ENCODE measurements at regions not wholly inside any gene's neighbourhood (a gene's known extent, or its start where the extent isn't known, plus 50 kb on each side); places are given as distances from the start of the nearest gene placed in this dataset.
"Not testable (repeated sequence)": the region's sequence is repeated elsewhere in the genome, so short reads cannot be mapped to it uniquely, and the experiment has no call there.

DNA sequence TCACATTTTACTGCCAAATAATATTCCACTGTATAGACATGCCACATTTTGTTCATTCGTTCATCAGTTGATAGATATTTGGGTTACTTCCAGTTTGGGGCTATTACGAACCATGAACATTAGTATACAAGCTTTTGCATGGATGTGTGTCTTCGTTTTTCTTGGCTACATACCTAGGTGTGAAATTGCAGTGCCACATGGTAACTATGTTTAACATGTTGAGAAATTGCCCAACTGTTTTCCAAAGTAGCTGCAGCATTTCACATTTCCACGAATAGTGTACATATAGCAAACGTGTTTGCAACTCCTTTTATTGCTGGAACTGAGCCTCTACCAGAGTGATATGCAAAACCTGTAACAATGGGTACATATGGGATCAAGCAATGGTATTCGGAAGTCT, 221.5 kb downstream of the VEGFC start:
- no peak for DNase-seq (ENCODE audit: low spot score)

DNA sequence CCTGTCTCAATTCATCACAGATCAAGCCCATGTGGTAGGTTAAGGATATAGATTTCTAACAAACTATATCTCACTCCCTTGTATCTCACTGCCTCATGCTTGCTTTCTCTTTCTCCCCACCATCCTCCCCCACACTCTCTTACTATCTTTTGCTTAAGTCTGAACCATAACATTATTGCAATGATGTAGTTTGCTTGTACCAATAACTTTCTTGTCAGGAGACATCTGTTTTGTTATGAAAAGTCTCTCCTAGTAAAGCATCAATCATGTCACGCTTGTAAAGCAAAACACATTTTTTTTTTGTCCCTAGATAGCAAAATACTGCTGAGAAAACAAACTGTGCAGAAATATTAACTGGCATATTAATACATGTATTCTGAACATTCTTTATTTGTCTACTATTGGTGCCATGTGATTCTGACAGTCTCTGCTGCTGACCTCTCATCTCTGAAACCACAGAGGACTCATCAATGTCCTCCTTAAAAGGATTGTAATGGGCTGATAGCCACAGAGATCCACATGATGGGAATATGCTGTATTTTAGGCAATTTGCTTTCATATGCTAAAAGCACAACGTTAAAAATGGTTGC, 217.5 kb downstream of the VEGFC start:
- DNase-seq (ENCODE audit: low spot score) = no peak

DNA sequence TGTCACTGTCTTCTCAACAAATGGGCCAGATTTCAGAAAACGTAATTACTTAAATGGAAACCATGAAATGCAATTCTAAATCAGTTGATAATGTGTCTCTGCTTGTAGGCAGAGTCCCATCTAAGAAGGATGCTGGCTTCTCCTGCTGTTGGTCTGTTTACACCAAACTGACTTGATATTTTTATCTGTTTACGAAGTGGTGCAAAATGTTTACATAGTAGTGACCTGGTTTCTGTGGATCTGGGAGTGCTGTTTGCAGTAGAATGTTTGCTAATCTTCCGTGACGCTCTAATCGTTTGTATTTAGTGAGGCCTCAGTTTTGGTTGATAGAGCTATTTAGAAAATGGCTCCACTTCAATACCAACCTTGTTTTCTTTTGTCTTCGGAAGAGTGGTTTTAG, 213.5 kb downstream of the VEGFC start:
- DNase-seq (ENCODE audit: low spot score) = no peak

DNA sequence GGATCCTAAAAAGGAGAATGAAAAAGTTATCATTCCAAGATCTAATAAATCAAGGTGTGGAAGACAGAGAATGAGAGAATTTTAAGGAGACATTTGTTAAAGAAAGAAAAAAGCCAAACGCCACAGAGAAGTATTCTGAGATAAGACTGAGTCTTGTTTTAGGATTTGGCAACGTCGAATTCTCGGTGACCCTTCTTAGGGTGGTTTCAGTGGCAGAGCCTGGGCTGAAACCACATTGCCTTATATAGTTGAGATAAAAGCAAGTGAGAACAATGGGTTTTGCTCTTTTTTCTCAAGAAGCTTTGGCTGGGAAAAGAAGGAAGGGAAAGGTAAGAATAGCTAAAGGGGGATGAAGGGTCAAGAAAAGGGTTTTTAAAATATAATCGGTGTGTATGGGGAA, 209.4 kb downstream of the VEGFC start:
- DNase-seq (ENCODE audit: low spot score) = no peak

DNA sequence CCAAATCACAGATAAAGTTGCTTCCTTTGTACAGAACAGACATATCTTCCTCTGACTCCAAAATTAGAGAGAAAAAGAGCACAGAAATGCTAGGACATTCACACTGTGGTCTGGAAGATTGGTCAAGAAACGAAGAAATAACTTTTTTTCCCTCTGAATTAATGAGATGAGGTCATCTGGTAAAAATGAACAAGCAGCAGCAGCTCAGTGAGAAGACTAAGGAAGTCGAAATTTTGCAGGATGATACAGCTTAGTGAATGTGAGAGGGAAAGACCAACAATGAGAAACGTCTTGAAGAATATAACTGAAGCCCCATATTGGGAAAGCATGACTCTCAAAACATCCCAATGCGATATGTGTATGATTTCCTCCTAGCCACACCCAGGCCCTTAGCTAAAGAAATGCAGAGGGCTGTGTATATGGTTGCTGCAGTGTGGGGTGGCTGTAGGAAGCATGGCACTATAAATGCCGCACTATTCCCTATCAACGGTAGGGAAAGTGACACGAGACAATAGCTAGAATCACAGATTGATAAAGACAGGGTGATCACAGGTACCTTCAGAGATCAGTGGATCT, 208.6 kb downstream of the VEGFC start:
- DNase-seq (ENCODE audit: low spot score) = no peak

DNA sequence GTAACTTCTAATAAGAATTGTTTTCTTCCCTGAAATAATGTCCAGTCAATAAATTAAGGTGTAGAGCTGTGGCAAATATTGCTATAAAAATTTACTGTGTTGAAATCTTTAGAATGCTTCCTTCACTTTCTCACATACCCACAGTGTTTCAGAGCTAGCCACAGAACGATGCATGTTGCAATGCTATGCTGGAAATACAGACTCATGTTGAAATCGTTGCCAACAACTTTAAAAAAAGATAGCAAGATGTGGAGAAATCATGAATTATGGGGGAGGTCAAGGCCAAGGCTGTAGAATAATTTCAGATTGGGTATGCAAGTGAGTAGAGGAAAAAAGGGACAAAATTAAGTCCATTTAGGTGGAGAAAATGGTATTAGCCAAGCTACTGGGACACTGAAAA, 204.8 kb downstream of the VEGFC start:
- DNase-seq (ENCODE audit: low spot score) = no peak

DNA sequence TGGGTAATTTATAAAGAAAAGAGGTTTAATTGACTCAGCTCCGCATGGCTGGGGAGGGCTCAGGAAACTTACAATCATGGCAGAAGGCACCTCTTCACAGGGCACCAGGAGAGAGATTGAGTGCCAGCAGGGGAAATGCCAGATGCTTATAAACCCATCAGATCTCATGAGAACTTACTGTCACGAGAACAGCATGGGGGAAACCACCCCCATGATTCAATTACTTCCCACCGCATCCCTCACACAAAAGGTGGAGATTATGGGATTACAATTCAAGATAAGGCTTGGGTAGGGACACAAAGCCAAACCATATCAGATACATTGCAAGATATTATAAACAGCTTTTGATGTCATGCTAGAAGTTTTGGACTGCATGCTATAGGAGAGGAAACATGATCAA, 204.3 kb downstream of the VEGFC start:
- no peak for DNase-seq (ENCODE audit: low spot score)

DNA sequence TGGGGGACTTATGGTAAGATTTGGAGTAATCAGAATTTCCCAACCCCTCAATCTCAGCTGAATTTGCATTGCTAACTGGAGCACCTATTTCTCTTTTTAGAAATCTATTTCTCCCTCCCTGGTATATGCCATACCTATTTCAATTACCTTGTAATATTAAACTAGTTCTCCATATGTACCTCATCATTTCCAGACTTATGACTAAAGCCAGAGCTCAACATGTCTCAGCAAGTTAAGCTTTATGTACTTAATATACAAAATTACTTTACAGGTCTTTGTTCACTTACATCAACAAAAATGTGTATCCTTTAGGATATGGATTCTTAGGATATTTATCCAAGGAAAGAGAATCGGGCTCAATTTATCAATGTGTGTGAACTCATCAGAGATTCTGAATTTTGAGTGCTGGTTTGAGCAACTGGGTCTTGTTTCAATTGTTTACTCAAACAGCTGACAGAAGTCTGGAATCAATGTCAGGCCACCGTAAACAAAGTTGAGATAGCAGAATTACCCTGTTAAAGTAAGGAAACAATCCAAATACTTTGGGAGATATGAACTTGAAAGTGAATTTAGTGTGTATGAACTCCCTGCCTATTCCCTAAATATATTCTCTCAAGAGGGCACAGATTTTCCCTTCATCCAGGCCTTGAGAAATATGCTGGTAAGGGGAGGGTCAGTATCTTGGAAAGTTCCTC, 199.6 kb downstream of the VEGFC start:
- no peak for DNase-seq (ENCODE audit: low spot score)

DNA sequence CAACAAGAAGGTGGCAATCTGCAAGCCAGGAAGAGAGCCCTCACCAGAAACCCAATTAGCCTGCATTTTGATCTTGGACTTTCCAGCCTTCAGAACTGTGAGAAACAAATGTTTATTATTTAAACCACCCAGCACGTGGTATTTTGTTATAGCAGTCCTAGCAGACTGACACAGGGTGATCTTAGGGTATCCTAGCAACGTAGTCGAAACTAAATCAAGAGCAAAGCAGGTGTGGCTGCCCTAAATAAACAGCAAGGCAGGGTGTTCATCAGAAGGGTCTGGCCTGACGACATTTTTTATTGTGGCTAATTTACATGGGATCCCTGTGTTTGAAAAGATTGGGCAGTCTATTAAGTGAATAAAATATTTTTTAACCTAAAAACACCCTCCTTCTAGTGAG, 198.8 kb downstream of the VEGFC start:
- DNase-seq (ENCODE audit: low spot score) = no peak

DNA sequence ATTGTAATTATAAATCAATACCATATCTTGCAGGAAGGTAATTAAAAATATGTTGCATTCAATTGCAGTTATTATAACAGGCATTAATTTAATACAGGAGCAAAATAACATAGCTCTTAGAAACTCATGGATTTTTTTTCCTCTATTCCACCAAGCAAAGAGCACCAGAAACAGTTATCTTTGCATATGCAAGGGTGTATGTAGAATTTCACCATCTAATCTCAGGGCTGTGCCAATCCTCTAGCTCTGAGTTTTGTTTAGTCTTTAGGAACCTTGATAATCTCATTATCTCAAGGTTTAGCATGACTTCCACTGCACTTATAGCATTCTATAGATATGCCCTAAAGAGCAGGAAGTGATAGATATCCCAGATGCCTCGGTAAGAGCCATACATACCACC, 197.5 kb downstream of the VEGFC start:
- no peak for DNase-seq (ENCODE audit: low spot score)

DNA sequence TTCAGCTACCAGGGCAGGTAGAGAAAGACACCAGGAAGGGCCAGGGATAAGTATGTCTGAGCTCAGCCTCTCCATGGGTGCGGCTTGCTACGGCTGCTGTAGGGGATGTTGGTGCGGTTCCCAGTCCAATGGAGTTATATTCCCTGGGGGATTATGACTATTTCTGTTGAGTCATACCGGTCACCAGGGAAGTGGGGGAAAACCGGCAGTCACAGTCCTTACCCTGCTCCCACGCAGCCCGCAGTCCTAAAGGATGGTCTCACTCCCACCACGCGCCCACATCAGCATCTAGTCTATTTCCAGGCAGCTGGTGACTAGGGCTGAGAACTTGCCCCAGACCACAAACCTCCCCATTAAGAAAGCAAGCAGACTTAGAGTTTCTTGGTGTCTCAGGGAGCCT, 191.6 kb downstream of the VEGFC start:
- DNase-seq (ENCODE audit: low spot score) = no peak

DNA sequence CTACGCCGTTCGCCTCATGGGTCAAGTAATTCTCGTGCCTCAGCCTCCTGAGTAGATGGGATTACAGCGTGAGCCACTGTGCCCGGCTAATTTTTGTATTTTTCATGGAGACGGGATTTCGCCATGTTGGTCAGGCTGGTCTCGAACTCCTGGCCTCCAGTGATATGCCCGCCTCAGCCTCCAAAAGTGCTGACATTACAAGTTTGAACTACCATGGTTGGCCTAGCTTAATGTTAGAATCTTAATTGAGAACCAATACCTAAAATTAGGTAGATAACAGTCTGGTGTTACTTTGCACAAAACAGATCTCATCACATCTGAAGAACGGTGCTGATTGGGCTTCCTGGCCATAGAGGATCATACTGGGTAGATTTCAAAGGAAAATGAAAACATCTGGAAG, 184.9 kb downstream of the VEGFC start:
- DNase-seq (ENCODE audit: low spot score) = no peak

DNA sequence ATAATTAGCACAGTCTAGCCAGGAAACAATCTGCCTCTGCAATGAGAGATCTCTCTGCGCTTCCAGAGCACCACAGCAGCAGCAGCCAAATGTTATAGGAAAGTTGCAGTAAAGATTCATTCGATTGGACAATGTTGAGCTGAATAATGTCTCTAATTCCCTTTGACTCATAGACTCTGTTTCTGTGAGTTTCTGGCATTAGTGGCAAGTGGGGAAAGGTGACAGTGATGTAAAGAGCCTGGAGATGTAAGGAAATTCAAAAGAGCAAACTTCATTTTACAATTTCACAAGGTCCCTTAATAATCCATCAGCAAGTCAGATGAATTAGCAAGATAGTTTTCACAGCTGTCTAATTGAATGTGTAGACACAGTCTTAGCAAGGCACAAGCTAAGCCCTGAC, 184.4 kb downstream of the VEGFC start:
- no peak for DNase-seq (ENCODE audit: low spot score)

DNA sequence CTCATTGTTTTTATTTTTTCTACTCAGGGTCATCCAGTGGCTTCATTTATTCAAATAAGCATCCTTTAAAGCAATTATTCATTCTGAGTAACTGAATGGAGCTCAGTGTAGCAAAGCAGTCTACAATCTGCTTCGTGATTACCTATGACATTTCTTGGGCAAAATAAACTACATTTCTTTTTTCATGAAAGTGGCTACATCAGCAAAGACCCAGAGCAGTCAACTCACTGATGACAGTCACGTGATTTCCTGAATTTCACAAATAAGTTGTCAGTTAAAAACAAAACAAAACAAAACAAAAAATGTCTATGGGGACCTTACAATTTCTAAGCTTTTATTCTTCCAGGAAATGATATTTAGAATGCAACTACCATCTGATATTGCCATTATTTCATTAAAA, 182.1 kb downstream of the VEGFC start:
- no peak for DNase-seq (ENCODE audit: low spot score)

DNA sequence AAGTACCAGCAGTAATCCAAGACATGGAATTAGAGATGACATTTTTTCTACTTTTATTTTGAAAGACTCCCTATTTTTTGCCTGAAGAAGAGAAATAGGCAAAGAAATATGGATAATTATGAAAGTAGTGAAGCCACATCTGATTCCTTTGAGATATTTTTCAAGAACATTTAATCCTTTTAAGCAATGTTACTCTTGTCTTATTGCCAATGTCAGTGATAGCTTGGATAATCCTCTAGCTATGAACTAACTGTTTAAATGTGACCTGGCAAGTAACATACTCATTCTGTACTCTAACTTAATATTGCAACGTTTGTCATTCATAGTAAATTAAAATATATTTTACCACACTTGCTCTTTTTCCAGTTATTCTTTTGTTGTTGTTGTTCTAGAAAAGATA, 181.3 kb downstream of the VEGFC start:
- no peak for DNase-seq (ENCODE audit: low spot score)

DNA sequence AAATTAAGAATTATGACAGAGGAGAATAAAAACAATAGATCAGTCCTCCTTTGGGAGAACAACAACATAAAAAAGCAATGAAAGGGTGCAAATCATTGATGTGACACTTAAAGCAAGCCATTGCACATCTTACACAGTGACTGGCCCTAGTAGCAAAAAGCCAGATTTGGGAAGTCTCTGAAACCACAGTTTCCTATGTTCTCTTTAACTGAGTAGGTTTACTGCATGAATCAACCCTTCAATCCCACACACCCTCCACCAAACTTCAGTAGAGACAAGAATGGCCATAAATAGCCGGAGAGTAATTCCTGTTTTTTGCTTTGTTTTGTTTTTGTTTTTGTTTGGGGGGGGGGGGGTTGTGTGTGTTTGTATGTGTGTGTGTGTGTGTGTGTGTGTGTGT, 180.8 kb downstream of the VEGFC start:
- no peak for DNase-seq (ENCODE audit: low spot score)

DNA sequence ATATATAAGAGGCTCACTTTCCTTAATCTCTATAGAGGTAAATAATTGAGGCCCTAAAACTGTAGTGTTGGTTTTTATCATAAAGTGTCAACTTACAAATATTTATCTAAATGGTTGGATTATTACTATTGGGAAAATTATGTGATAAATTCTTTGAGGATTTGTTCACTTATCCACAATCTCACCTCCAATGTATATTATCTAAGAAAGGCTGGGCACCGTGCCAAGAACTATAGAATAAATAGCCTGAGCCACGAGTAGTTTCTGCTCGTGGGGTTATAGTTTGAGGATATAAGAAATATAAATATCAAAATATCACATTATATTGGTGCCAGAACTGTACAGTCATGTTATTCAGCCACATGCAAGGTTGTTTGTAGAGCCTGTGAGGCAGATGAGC, 177.9 kb downstream of the VEGFC start:
- DNase-seq (ENCODE audit: low spot score) = no peak

DNA sequence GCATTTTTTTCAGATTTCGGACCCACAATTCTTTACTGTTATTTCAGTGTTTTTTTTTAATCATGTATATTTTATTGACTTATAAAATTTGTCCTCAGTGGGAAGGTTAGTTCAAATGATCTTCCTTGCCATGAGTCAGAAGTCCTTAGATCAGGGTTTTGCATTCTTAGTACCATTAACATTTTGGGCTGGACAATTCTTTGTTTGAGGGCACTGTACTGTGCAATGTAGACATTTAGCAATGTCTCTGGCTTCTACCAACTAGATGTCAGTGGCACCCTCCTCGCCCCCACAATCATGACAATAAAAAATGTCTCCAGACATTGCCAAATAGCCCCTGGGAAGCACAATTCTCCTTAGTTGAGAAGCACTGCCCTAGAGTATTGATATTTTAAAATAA, 176.6 kb downstream of the VEGFC start:
- no peak for DNase-seq (ENCODE audit: low spot score)

DNA sequence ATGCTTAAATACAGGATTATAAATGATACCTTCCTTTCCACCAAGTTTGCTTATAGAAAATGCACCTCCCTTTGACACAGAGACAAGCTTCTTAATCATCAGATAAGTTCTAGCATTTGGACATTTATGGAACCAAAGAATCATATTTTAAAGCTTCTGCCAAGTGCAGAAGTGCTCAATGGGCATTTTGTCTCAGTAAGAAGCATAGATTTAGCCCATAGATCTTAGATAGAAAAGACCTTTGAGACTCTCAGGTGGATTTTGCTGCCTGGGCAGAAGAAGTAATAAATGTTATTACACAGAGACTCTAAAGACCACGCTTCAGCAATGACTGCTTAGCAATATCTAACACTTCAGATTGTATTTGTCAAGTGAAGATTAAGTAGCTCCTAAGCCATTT, 174.6 kb downstream of the VEGFC start:
- DNase-seq (ENCODE audit: low spot score) = no peak

DNA sequence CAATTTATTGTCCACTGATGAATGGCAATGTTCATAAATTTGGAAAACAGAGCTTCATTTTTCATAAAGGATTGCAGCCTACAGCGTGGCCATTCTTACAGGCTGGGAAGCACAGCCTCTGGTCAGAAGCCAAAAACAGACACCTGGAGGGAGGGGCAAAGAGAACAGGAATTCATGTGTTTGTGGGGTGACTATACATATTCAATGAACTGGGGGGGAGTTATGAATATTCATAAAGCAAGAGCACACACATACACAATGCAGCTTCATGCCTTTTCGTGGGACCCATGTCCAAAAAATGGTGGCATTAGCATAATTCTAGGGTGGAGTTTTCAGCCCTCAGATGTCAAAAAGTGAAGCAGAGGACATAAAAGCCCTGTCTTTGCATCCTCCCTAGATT, 173.3 kb downstream of the VEGFC start:
- no peak for DNase-seq (ENCODE audit: low spot score)

DNA sequence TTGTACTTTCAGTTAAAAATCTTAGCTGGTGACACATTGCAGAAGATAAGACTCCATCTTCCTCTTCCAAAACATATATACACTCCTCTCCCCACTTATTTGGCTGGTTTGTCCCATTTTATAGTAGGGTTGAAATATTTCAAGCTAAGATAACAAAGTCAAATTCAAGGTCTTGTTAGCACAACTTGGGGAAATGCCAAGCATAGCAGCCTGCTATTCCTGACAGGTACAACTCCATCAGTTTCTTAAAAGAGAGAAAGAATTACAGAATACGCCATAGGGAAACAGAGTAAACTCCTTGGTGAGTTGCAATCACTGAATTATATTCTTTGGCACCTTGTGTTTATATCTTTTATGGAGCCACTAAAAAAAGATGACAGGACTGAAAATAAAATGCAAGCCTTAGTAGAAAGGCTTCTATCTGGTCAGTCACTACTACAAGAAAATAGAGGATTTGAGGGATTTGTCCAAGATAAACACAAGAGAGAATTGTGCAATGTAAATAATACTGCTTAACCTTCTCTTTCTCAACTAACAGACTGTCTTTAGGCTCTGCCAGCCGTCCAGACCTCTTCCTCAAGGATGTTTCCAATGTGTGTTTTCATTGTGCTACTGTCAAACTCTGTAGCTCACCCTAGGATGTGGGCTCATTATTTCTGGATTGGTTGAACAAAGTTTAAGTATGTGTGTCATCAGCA, 170.3 kb downstream of the VEGFC start:
- no peak for DNase-seq (ENCODE audit: low spot score)

DNA sequence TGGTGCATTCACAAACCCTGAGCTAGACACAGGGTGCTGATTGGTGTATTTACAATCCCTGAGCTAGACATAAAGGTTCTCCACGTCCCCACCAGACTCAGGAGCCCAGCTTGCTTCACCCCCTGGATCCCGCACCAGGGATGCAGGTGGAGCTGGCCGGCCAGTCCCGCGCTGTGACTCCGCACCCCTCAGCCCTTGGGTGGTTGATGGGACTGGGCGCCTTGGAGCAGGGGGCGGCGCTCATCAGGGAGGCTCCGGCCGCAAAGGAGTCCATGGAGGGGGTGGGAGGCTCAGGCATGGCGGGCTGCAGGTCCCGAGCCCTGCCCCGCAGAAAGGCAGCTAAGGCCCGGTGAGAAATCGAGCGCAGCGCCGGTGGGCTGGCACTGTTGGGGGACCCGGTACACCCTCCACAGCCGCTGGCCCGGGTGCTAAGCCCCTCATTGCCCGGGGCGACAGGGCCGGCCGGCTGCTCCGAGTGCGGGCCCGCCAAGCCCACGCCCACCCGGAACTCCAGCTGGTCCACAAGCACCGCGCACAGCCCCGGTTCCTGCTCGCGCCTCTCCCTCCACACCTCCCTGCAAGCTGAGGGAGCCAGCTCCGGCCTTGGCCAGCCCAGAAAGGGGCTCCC, 167.6 kb downstream of the VEGFC start:
- not testable (repeated sequence) for DNase-seq (ENCODE audit: low spot score)

DNA sequence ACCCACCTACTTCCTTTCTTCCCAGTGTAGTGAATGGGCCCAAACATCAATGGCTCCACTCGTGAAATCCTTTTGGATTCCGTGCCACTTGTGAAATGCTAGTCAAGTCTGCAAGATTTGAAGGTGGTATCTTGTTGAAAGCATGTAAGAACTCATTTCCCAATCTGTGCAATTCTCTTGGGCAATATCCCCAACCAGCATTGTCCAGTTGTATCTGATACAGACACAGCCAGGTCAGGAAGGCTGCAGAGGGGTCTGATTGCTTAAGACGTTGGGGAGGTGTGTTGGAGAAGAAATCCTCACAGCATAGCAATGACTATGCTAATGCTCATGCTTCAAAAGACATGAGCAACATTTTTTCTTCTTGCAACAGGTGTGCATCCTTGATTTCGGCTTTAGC, 164.8 kb downstream of the VEGFC start:
- no peak for DNase-seq (ENCODE audit: low spot score)
